HepG2 (cell line): ENCODE measurements at regions not wholly inside any gene's neighbourhood (a gene's known extent, or its start where the extent isn't known, plus 50 kb on each side); places are given as distances from the start of the nearest gene placed in this dataset.

Experiments used
- DNMT1 ChIP-seq: sonication (generic); formaldehyde crosslinking; IDR thresholded peaks from 2 replicates; pipeline ENCODE4 v1.5.1; 2020; ENCODE audit warnings: mild to moderate bottlenecking, missing genetic modification reagents
- FOXJ3 ChIP-seq: sonication (generic); formaldehyde crosslinking; IDR thresholded peaks from 2 replicates; pipeline ENCODE4 v1.4.0; 2020; ENCODE audit warnings: missing genetic modification reagents, mild to moderate bottlenecking, borderline replicate concordance
- KDM5B ChIP-seq: sonication (generic); formaldehyde crosslinking; IDR thresholded peaks from 2 replicates; pipeline ENCODE4 v1.4.0; 2020; ENCODE audit warnings: missing genetic modification reagents, mild to moderate bottlenecking, borderline replicate concordance
- TAF1 ChIP-seq: sonication (generic); formaldehyde crosslinking; IDR thresholded peaks from 2 replicates; pipeline ENCODE4 v1.4.0; 2020; ENCODE audit warnings: missing genetic modification reagents
- ZFP36 ChIP-seq: fragments of 150-350 bp; IDR thresholded peaks from 2 replicates; pipeline ENCODE4 v1.6.1; 2018; ENCODE audit warnings: borderline replicate concordance, low read length, low read depth; ENCODE audit not compliant: partially characterized antibody

GRCh38 chr18:40417501-40417900 is 1537.5 kb upstream of the PIK3C3 start:
- TF ChIP-seq FOXJ3 (CRISPR knock-in tag) (no peak), TAF1 (CRISPR knock-in tag) (no peak), ZFP36 (no peak), DNMT1 (no peak), KDM5B (CRISPR knock-in tag) (no peak)
